ENCODE measurements at regions not wholly inside any gene's neighbourhood (a gene's known extent, or its start where the extent isn't known, plus 50 kb on each side); places are given as distances from the start of the nearest gene placed in this dataset.

DNA sequence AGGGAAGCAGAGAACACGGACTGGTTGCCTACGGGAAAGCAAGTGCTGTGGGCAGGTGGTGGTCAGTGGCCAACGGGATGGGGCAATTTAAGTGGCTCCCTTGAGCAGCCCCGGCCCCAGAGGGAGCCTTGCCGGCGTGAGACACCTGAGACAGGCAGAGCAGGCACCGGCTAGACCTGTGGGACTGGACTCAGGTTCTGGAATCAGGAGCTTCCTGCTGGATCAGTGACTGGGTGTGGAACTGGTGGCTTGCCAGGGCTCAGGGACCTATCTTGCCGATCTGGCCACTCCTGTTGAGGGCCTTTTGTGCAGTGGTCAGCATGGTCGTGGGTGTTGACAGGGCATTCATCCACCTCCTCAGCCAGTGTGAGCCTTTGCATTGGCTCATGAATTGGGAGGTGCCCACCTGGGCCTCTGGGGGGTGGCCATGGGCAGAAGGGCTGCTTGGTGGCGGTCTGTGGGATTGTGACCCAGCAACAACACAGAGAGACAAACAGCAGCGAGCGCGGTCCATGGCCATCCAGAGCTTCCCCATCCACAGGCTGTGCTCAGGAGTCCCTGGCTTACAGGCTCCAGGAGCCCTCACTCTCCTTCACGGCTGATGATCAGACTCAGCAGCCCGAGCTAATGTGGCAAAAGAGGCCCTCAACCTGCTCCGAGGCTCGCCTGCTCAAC is 85.4 kb upstream of the ZNF516 start:
- intact Hi-C loops (cut with DNase I), result no loop called here
- no peaks in the 10 kb centered on the region for H3K36me3 ChIP-seq
- WGBS, 3 donors, result 89 to 91% (median 89%) methylated on average over 16 to 17 of the region's 17 CpGs
- no peak overlapping the region for H3K27ac ChIP-seq
- H3K4me1 ChIP-seq (ENCODE audit: insufficient read depth), result peaks cover 1% of the 10 kb centered on the region
- TF ChIP-seq, protein P1, sequence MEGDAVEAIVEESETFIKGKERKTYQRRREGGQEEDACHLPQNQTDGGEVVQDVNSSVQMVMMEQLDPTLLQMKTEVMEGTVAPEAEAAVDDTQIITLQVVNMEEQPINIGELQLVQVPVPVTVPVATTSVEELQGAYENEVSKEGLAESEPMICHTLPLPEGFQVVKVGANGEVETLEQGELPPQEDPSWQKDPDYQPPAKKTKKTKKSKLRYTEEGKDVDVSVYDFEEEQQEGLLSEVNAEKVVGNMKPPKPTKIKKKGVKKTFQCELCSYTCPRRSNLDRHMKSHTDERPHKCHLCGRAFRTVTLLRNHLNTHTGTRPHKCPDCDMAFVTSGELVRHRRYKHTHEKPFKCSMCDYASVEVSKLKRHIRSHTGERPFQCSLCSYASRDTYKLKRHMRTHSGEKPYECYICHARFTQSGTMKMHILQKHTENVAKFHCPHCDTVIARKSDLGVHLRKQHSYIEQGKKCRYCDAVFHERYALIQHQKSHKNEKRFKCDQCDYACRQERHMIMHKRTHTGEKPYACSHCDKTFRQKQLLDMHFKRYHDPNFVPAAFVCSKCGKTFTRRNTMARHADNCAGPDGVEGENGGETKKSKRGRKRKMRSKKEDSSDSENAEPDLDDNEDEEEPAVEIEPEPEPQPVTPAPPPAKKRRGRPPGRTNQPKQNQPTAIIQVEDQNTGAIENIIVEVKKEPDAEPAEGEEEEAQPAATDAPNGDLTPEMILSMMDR (IDR thresholded peaks at IDR 0.05), result no peak
- TF ChIP-seq EP300 (IDR thresholded peaks at IDR 0.05) (no peak), POLR2A (IDR thresholded peaks at IDR 0.05) (no peak)
- no peak for DNase-seq
- H3K9me3 ChIP-seq, result no peaks in the 10 kb centered on the region
- no peaks in the 10 kb centered on the region for H3K27me3 ChIP-seq
- H3K4me3 ChIP-seq, result no peak overlapping the region

DNA sequence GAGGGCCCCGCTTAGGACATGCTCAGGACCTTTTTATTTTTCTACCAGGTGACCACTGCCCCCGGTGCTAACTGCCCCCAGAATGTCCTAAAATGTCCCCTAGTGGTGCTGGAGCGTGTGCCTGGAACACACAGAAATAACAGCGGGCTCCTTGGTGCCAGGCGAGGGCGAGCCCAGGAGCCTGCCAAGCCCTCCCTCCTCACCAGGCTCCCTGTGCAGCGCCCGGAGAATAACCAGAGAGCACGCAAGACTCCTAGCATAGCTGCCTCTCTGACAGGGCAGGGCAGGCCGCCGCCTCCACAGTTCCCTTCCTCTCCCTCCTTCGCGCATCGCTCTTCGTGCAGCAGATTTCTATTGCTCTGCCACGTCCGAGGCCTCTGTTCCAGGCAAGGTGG is 84.3 kb upstream of the ZNF516 start:
- TF ChIP-seq POLR2A (IDR thresholded peaks at IDR 0.05), result no peak
- TF ChIP-seq EP300 (IDR thresholded peaks at IDR 0.05), result no peak
- TF ChIP-seq, protein P1 (IDR thresholded peaks at IDR 0.05), result no peak
- Histone ChIP-seq H3K36me3 (no peaks in the 10 kb centered on the region), H3K27ac (no peak overlapping the region), H3K4me1 (ENCODE audit: insufficient read depth) (peaks cover 1% of the 10 kb centered on the region), H3K9me3 (no peaks in the 10 kb centered on the region), H3K4me3 (no peak overlapping the region), H3K27me3 (no peaks in the 10 kb centered on the region)
- intact Hi-C loops (cut with DNase I), result no loop called here
- no peak for DNase-seq
- 81 to 88% (median 86%) methylated on average over 17 of the region's 17 CpGs for WGBS, 3 donors

DNA sequence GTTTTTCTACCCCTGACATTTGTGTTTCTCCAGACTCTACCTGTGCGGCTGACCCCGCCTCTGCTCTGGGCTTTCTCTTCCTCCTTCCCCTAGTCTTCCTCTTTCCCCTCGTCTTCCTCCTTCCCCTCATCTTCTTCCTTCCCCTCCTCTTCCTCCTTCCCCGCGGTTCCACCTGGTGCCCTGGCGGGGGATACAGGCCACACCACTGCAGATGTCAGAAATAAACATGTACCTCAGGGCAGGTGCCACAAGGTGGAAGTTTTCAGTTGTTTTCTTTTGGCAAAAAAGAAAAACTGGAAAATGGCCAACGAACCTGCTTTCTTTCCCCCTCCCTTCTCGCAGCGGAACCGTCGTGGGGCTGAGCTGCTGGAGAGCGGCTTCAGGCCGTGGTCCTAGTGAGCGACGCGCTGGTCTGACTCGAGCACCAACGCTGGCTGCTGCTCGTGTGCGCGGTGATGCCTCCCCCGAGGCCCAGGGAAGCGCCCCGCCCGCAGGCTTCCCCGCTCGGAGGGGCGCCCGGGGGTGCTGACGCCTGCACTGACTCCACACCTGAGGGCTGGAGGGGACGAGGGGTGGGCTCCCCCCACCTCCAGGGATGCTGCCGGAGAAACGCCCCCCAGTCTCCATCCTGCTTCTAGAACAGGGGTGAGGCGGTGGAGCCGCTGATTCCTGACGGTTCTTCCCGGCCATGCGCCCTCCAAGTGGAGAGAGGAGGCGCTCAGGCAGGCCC is 83.7 kb upstream of the ZNF516 start:
- WGBS, 3 donors, result 23 to 30% (median 27%) methylated on average over 36 to 39 of the region's 39 CpGs
- H3K9me3 ChIP-seq, result no peaks in the 10 kb centered on the region
- H3K4me1 ChIP-seq (ENCODE audit: insufficient read depth), result peaks cover 1% of the 10 kb centered on the region
- no peak overlapping the region for H3K4me3 ChIP-seq
- no peak for DNase-seq
- no peak overlapping the region for H3K27ac ChIP-seq
- no peaks in the 10 kb centered on the region for H3K27me3 ChIP-seq
- intact Hi-C loops (cut with DNase I), result no loop called here
- H3K36me3 ChIP-seq, result no peaks in the 10 kb centered on the region
- no peak for TF ChIP-seq POLR2A (IDR thresholded peaks at IDR 0.05)
- TF ChIP-seq, protein P1 (IDR thresholded peaks at IDR 0.05), result no peak
- no peak for TF ChIP-seq EP300 (IDR thresholded peaks at IDR 0.05)

DNA sequence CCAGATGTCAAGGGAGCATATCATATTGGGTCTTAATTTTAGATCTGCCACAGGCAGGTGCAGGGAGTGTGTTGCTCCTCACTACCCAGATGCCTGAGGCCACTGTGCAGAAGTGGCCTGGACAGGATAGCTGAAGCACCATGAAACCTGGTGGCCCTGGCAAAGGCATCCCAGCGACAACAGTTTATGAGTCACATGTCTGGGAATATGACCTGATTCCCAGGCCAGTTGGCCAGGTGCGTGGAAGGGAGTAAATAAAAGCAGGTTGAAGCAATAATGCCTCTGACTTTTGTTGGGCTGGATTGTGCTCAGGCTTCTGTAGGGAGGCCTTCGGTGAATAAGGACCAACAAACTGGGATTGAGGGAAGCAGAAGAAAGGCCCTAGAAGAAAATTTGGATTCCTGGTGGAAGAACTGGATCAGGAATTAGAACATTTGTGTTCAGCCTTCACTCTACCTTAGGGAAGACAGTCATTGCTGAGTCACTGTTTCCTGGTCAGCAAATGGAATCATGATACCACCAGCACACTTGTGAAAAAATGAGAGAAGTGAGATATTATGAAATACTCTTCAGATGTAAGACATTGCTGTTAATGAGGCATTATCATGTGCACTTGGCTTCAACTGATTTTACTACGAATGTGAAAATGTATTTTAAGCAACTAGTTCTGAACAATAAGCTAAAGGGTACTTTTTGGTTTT is 78.4 kb upstream of the ZNF516 start:
- no peak for DNase-seq
- H3K4me3 ChIP-seq, result no peak overlapping the region
- 66 to 68% (median 67%) methylated on average over 4 of the region's 4 CpGs for WGBS, 3 donors
- H3K27ac ChIP-seq, result no peak overlapping the region
- H3K9me3 ChIP-seq, result no peaks in the 10 kb centered on the region
- TF ChIP-seq EP300 (IDR thresholded peaks at IDR 0.05), result no peak
- no peak for TF ChIP-seq POLR2A (IDR thresholded peaks at IDR 0.05)
- TF ChIP-seq, protein P1 (IDR thresholded peaks at IDR 0.05), result no peak
- H3K4me1 ChIP-seq (ENCODE audit: insufficient read depth), result peaks cover 7% of the 10 kb centered on the region
- no peaks in the 10 kb centered on the region for H3K27me3 ChIP-seq
- no peaks in the 10 kb centered on the region for H3K36me3 ChIP-seq
- intact Hi-C loops (cut with DNase I), result no loop called here
